Thyroid gland (tissue), 4 donors: ENCODE measurements at regions not wholly inside any gene's neighbourhood (a gene's known extent, or its start where the extent isn't known, plus 50 kb on each side); places are given as distances from the start of the nearest gene placed in this dataset.

Source experiments
- POLR2A ChIP-seq, 2 donors: fragments of 450-650 bp; IDR thresholded peaks; one replicate each; pipeline ENCODE4 v1.6.1; 2017; ENCODE audit warnings: antibody characterized with exemption in 2 of 2, mild to moderate bottlenecking in 2 of 2, moderate library complexity in 1 of 2
- TF ChIP-seq, protein P1 (sequence below), 6 experiments: fragments of 200-600 bp in 3 of 6; fragments of 450-650 bp in 3 of 6; sonication (generic) in 3 of 6; IDR thresholded peaks; one replicate each; pipeline ENCODE4 v1.5.1; 2016 to 2019; ENCODE audit warnings: antibody characterized with exemption in 6 of 6, mild to moderate bottlenecking in 2 of 6, inconsistent platforms in 1 of 6, moderate library complexity in 1 of 6

DNA sequence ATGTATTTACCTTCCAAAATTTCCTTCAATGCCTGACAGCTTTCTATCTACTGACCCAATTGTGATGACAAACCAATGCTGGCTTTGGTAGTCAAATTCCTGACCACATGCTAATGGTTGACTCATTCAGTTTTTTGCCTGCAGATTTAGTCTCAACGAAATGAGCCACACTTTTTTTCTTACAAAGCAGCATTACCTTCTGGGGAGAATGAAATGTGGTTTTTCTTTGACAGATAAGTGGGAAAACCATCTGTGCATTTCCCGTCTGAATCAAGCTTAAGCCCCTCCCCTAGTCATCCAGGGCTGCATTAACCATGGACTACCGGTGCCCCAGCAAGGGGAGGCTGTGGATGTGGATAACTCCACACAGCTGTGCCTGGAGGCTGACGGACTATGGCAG lies 99.6 kb upstream of the TAF11L2 start:
- no peak for TF ChIP-seq POLR2A (IDR thresholded peaks at IDR 0.05)
- TF ChIP-seq, protein P1, sequence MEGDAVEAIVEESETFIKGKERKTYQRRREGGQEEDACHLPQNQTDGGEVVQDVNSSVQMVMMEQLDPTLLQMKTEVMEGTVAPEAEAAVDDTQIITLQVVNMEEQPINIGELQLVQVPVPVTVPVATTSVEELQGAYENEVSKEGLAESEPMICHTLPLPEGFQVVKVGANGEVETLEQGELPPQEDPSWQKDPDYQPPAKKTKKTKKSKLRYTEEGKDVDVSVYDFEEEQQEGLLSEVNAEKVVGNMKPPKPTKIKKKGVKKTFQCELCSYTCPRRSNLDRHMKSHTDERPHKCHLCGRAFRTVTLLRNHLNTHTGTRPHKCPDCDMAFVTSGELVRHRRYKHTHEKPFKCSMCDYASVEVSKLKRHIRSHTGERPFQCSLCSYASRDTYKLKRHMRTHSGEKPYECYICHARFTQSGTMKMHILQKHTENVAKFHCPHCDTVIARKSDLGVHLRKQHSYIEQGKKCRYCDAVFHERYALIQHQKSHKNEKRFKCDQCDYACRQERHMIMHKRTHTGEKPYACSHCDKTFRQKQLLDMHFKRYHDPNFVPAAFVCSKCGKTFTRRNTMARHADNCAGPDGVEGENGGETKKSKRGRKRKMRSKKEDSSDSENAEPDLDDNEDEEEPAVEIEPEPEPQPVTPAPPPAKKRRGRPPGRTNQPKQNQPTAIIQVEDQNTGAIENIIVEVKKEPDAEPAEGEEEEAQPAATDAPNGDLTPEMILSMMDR (IDR thresholded peaks at IDR 0.05), result no peak
